SK-N-SH (cell line): ENCODE measurements at regions not wholly inside any gene's neighbourhood (a gene's known extent, or its start where the extent isn't known, plus 50 kb on each side); places are given as distances from the start of the nearest gene placed in this dataset.

ENCODE experiments used
- GATA2 ChIP-seq: sonication (generic); formaldehyde crosslinking; IDR thresholded peaks from 2 replicates; pipeline ENCODE4 v1.5.0; 2020; ENCODE audit warnings: mild to moderate bottlenecking, missing genetic modification reagents
- MXI1 ChIP-seq: IDR thresholded peaks from 2 replicates; pipeline ENCODE4 v1.6.1; 2012; ENCODE audit warnings: mild to moderate bottlenecking, low read depth, low read length, improper control_type of control experiment
- NFIC ChIP-seq: IDR thresholded peaks from 2 replicates; pipeline ENCODE4 v1.4.0; 2012; ENCODE audit warnings: borderline replicate concordance
- NRF1 ChIP-seq: IDR thresholded peaks from 2 replicates; pipeline ENCODE4 v1.6.1; 2012; ENCODE audit warnings: low read depth, mild to moderate bottlenecking, low read length
- POLR2AphosphoS5 ChIP-seq: IDR thresholded peaks from 2 replicates; pipeline ENCODE4 v1.6.1; 2012; ENCODE audit warnings: low read depth, low read length
- RXRA ChIP-seq: IDR thresholded peaks from 2 replicates; pipeline ENCODE4 v1.4.0; 2012; ENCODE audit warnings: low read depth, mild to moderate bottlenecking, borderline replicate concordance
- TAF1 ChIP-seq: IDR thresholded peaks from 2 replicates; pipeline ENCODE4 v1.6.1; 2012; ENCODE audit warnings: low read depth, mild to moderate bottlenecking, low read length, moderate library complexity, borderline replicate concordance
- TF ChIP-seq, protein P1 (sequence below): fragments of 200-600 bp; sonication (generic); IDR thresholded peaks from 2 replicates; pipeline ENCODE4 v1.6.1; 2017; ENCODE audit warnings: antibody characterized with exemption, mild to moderate bottlenecking, moderate library complexity
- TF ChIP-seq, protein P2 (sequence below): IDR thresholded peaks from 2 replicates; pipeline ENCODE4 v1.6.1; 2012; ENCODE audit warnings: mild to moderate bottlenecking, low read depth, low read length, moderate library complexity

GRCh38 chrX:17968367-17968766 lies 107.3 kb upstream of the RAI2 start:
- TF ChIP-seq GATA2 (no peak), NRF1 (no peak), POLR2AphosphoS5 (no peak), RXRA (no peak), MXI1 (no peak), NFIC (no peak), TAF1 (no peak)
- TF ChIP-seq, protein P1, sequence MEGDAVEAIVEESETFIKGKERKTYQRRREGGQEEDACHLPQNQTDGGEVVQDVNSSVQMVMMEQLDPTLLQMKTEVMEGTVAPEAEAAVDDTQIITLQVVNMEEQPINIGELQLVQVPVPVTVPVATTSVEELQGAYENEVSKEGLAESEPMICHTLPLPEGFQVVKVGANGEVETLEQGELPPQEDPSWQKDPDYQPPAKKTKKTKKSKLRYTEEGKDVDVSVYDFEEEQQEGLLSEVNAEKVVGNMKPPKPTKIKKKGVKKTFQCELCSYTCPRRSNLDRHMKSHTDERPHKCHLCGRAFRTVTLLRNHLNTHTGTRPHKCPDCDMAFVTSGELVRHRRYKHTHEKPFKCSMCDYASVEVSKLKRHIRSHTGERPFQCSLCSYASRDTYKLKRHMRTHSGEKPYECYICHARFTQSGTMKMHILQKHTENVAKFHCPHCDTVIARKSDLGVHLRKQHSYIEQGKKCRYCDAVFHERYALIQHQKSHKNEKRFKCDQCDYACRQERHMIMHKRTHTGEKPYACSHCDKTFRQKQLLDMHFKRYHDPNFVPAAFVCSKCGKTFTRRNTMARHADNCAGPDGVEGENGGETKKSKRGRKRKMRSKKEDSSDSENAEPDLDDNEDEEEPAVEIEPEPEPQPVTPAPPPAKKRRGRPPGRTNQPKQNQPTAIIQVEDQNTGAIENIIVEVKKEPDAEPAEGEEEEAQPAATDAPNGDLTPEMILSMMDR, result no peak
- TF ChIP-seq, protein P2, sequence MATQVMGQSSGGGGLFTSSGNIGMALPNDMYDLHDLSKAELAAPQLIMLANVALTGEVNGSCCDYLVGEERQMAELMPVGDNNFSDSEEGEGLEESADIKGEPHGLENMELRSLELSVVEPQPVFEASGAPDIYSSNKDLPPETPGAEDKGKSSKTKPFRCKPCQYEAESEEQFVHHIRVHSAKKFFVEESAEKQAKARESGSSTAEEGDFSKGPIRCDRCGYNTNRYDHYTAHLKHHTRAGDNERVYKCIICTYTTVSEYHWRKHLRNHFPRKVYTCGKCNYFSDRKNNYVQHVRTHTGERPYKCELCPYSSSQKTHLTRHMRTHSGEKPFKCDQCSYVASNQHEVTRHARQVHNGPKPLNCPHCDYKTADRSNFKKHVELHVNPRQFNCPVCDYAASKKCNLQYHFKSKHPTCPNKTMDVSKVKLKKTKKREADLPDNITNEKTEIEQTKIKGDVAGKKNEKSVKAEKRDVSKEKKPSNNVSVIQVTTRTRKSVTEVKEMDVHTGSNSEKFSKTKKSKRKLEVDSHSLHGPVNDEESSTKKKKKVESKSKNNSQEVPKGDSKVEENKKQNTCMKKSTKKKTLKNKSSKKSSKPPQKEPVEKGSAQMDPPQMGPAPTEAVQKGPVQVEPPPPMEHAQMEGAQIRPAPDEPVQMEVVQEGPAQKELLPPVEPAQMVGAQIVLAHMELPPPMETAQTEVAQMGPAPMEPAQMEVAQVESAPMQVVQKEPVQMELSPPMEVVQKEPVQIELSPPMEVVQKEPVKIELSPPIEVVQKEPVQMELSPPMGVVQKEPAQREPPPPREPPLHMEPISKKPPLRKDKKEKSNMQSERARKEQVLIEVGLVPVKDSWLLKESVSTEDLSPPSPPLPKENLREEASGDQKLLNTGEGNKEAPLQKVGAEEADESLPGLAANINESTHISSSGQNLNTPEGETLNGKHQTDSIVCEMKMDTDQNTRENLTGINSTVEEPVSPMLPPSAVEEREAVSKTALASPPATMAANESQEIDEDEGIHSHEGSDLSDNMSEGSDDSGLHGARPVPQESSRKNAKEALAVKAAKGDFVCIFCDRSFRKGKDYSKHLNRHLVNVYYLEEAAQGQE, result no peak
